Neural cell (in vitro differentiated cells): ENCODE measurements at regions not wholly inside any gene's neighbourhood (a gene's known extent, or its start where the extent isn't known, plus 50 kb on each side); places are given as distances from the start of the nearest gene placed in this dataset.

Experiments used
- H2AFZ ChIP-seq: fragments of 200-600, 300-800 bp; sonication (generic), shearing (Covaris generic); 2 replicates; pipeline ENCODE4 v1.6.0; 2014; ENCODE audit warnings: low read depth, mild to moderate bottlenecking, antibody characterized with exemption, low read length, moderate library complexity
- H3F3A ChIP-seq: fragments of 200-600 bp; shearing (Covaris generic); 2 replicates; pipeline ENCODE4 v1.6.1; 2016; ENCODE audit warnings: mild to moderate bottlenecking, moderate library complexity, mixed read lengths, antibody characterized with exemption, low read length; ENCODE audit not compliant: insufficient read depth, poor library complexity, severe bottlenecking
- H3K27ac ChIP-seq: fragments of 200-600, 300-800 bp; sonication (generic), shearing (Covaris generic); 2 replicates; pipeline ENCODE4 v1.5.1; 2014; ENCODE audit warnings: mild to moderate bottlenecking, low read length, moderate library complexity
- H3K27me3 ChIP-seq: fragments of 300-800, 200-600 bp; sonication (generic), shearing (Covaris generic); 2 replicates; pipeline ENCODE4 v1.6.0; 2014; ENCODE audit warnings: mild to moderate bottlenecking, low read depth, low read length, moderate library complexity; ENCODE audit not compliant: insufficient read depth
- H3K36me3 ChIP-seq: fragments of 300-800, 200-600 bp; sonication (generic), shearing (Covaris generic); 2 replicates; pipeline ENCODE4 v1.5.1; 2014; ENCODE audit warnings: mild to moderate bottlenecking, antibody characterized with exemption, low read length, moderate library complexity; ENCODE audit not compliant: insufficient read depth
- H3K4me2 ChIP-seq: fragments of 300-800, 200-600 bp; sonication (generic), shearing (Covaris generic); 2 replicates; pipeline ENCODE4 v1.6.0; 2014; ENCODE audit warnings: mild to moderate bottlenecking, low read length
- H3K4me3 ChIP-seq: fragments of 300-800, 200-600 bp; sonication (generic), shearing (Covaris generic); 2 replicates; pipeline ENCODE4 v1.5.1; 2014; ENCODE audit warnings: mild to moderate bottlenecking, low read length, moderate library complexity
- H3K79me2 ChIP-seq: fragments of 200-600 bp; shearing (Covaris generic); replicated peaks from 2 replicates; pipeline ENCODE4 v1.6.0; 2014; ENCODE audit warnings: mild to moderate bottlenecking, low read length, moderate library complexity; ENCODE audit not compliant: insufficient read depth
- H3K9ac ChIP-seq: fragments of 300-800, 200-600 bp; sonication (generic), shearing (Covaris generic); 2 replicates; pipeline ENCODE4 v1.6.1; 2016; ENCODE audit warnings: mild to moderate bottlenecking, low read length, mixed read lengths
- H3K9me2 ChIP-seq: fragments of 200-600 bp; shearing (Covaris generic); 2 replicates; pipeline ENCODE4 v1.6.1; 2016; ENCODE audit warnings: mild to moderate bottlenecking, low read length, mixed read lengths; ENCODE audit not compliant: insufficient read depth
- H3K9me3 ChIP-seq: fragments of 200-600, 300-800 bp; sonication (generic), shearing (Covaris generic); 2 replicates; pipeline ENCODE4 v1.6.1; 2016; ENCODE audit warnings: mild to moderate bottlenecking, mixed run types, low read length, moderate library complexity, mixed read lengths
- H4K20me1 ChIP-seq: fragments of 200-600 bp; shearing (Covaris generic); 2 replicates; pipeline ENCODE4 v1.6.1; 2016; ENCODE audit warnings: mild to moderate bottlenecking, mixed run types; ENCODE audit not compliant: insufficient read depth
- MXI1 ChIP-seq: fragments of 450-650 bp; conservative IDR thresholded peaks from 2 replicates; pipeline ENCODE4 v1.6.1; 2014; ENCODE audit warnings: antibody characterized with exemption, mild to moderate bottlenecking; ENCODE audit not compliant: poor library complexity, severe bottlenecking
- POLR2AphosphoS5 ChIP-seq: IDR thresholded peaks from 2 replicates; pipeline ENCODE4 v1.6.1; 2012
- REST ChIP-seq: IDR thresholded peaks from 2 replicates; pipeline ENCODE4 v1.6.1; 2012; ENCODE audit warnings: borderline replicate concordance
- TAF1 ChIP-seq: IDR thresholded peaks from 2 replicates; pipeline ENCODE4 v1.6.1; 2012; ENCODE audit warnings: low read depth

GRCh38 chr4:4592414-4592813, 50.6 kb upstream of the STX18 start:
- H3K27me3 ChIP-seq, result no peaks in the 10 kb centered on the region
- no peak overlapping the region for H2AFZ ChIP-seq
- no peak overlapping the region for H3K4me3 ChIP-seq
- H3K36me3 ChIP-seq, result no peaks in the 10 kb centered on the region
- no peak overlapping the region for H3K4me2 ChIP-seq
- H3K27ac ChIP-seq, result no peak overlapping the region
- H4K20me1 ChIP-seq, result no peaks in the 10 kb centered on the region
- no peaks in the 10 kb centered on the region for H3F3A ChIP-seq
- no peaks in the 10 kb centered on the region for H3K9me2 ChIP-seq
- TF ChIP-seq MXI1 (no peak), POLR2AphosphoS5 (no peak), TAF1 (no peak), REST (no peak)
- no peaks in the 10 kb centered on the region for H3K79me2 ChIP-seq
- no peaks in the 10 kb centered on the region for H3K9me3 ChIP-seq
- no peak overlapping the region for H3K9ac ChIP-seq
